Left lung (tissue), 4 donors: ENCODE measurements at regions not wholly inside any gene's neighbourhood (a gene's known extent, or its start where the extent isn't known, plus 50 kb on each side); places are given as distances from the start of the nearest gene placed in this dataset.
A peak's percentile ranks its signal among the peaks of the same experiment; 100 is the strongest.

ENCODE experiments used
- ATAC-seq: fragments of 200-7000 bp; cut with Tn5 transposase; one replicate; pipeline ENCODE4 v1.9.1; 2020; ENCODE audit warnings: moderate library complexity
- DNase-seq, 4 donors: peaks; one replicate each; pipeline ENCODE4 v3.0.0-alpha.2; 2013 to 2020
- H3K27ac ChIP-seq, 2 donors: fragments of 200-600 bp; sonication (generic) in 1 of 2; one replicate each; pipeline versions ENCODE4 v1.5.0 to v1.8.0; 2020 to 2021
- H3K27me3 ChIP-seq, 2 donors: fragments of 200-600 bp; sonication (generic) in 1 of 2; one replicate each; pipeline versions ENCODE4 v1.5.0 to v1.8.0; 2020 to 2021
- H3K36me3 ChIP-seq, 2 donors: fragments of 200-600 bp; sonication (generic) in 1 of 2; one replicate each; pipeline versions ENCODE4 v1.5.0 to v1.8.0; 2020 to 2021
- H3K4me1 ChIP-seq, 2 donors: fragments of 200-600 bp; one replicate each; pipeline ENCODE4 v1.8.0; 2021
- H3K4me3 ChIP-seq, 2 donors: fragments of 200-600 bp; sonication (generic) in 1 of 2; one replicate each; pipeline versions ENCODE4 v1.5.0 to v1.8.0; 2020 to 2021; ENCODE audit warnings: mild to moderate bottlenecking in 1 of 2
- H3K9me3 ChIP-seq, 2 donors: fragments of 200-600 bp; sonication (generic) in 1 of 2; one replicate each; pipeline versions ENCODE4 v1.5.0 to v1.8.0; 2020 to 2021
- CTCF ChIP-seq, 2 donors: fragments of 200-600 bp; sonication (generic) in 1 of 2; IDR thresholded peaks; one replicate each; pipeline versions ENCODE4 v1.5.0 to v1.8.0; 2021; ENCODE audit warnings: antibody characterized with exemption in 2 of 2
- intact Hi-C, 2 donors: fragments of 100-400 bp; cut with DNase I; formaldehyde crosslinking; loops; one replicate each; pipeline versions ENCODE4 v1.11.2 to v1.14.2; 2022
- donor health status: DM: no; HTN: yes; CAD: no.
- donor health status: DM: no; HTN: no; CAD: no.

- Histone ChIP-seq H3K9me3 (no peaks in the 10 kb centered on the region), H3K4me3 (no peak overlapping the region), H3K27ac (no peak overlapping the region), H3K36me3 (no peaks in the 10 kb centered on the region), H3K27me3 (no peaks in the 10 kb centered on the region), H3K4me1 (no peaks in the 10 kb centered on the region)
- DNase-seq, result no peak
- intact Hi-C loops, result no loop called here
- ATAC-seq, result no peak
- no peak for TF ChIP-seq CTCF (IDR thresholded peaks at IDR 0.05)
Measured at GRCh38 chr13:86882107-86882506, 789.1 kb upstream of the SLITRK5 start.

GRCh38 chr13:86882835-86883234, 788.3 kb upstream of the SLITRK5 start:
- Histone ChIP-seq H3K27me3 (no peaks in the 10 kb centered on the region), H3K4me3 (no peak overlapping the region), H3K27ac (no peak overlapping the region), H3K36me3 (no peaks in the 10 kb centered on the region), H3K9me3 (no peaks in the 10 kb centered on the region), H3K4me1 (no peaks in the 10 kb centered on the region)
- intact Hi-C loops, result no loop called here
- ATAC-seq, result peak; percentile 53
- no peak for DNase-seq
- TF ChIP-seq CTCF (IDR thresholded peaks at IDR 0.05), result no peak

GRCh38 chr13:86892330-86892729, 778.8 kb upstream of the SLITRK5 start:
- no peak for TF ChIP-seq CTCF (IDR thresholded peaks at IDR 0.05)
- DNase-seq, result no peak
- Histone ChIP-seq H3K27ac (no peak overlapping the region), H3K27me3 (no peaks in the 10 kb centered on the region), H3K4me1 (no peaks in the 10 kb centered on the region), H3K9me3 (peaks cover 0 to 3% of the 10 kb centered on the region in 2 donors), H3K36me3 (no peaks in the 10 kb centered on the region), H3K4me3 (no peak overlapping the region)
- no peak for ATAC-seq
- intact Hi-C loops, result no loop called here

- Histone ChIP-seq H3K36me3 (no peaks in the 10 kb centered on the region), H3K9me3 (no peaks in the 10 kb centered on the region), H3K27ac (no peak overlapping the region), H3K4me1 (no peaks in the 10 kb centered on the region), H3K27me3 (no peaks in the 10 kb centered on the region), H3K4me3 (no peak overlapping the region)
- ATAC-seq (no peak), DNase-seq (no peak)
- intact Hi-C loops, result no loop called here
- TF ChIP-seq CTCF (IDR thresholded peaks at IDR 0.05), result no peak
Measured at GRCh38 chr13:86900906-86901305, 770.3 kb upstream of the SLITRK5 start.

GRCh38 chr13:86906127-86906874, 764.9 kb upstream of the SLITRK5 start:
- no peaks in the 10 kb centered on the region for H3K36me3 ChIP-seq
- H3K4me3 ChIP-seq, result no peak overlapping the region
- DNase-seq, result no peak
- no peaks in the 10 kb centered on the region for H3K9me3 ChIP-seq
- intact Hi-C loops, result no loop called here
- H3K4me1 ChIP-seq, result no peaks in the 10 kb centered on the region
- TF ChIP-seq CTCF (IDR thresholded peaks at IDR 0.05), result no peak
- no peak overlapping the region for H3K27ac ChIP-seq
- no peaks in the 10 kb centered on the region for H3K27me3 ChIP-seq
- no peak for ATAC-seq
